ENCODE measurements at regions not wholly inside any gene's neighbourhood (a gene's known extent, or its start where the extent isn't known, plus 50 kb on each side); places are given as distances from the start of the nearest gene placed in this dataset.

GRCh38 chr21:37984416-37984815, 68.2 kb upstream of the KCNJ6 start:
- TF ChIP-seq CTCF (IDR thresholded peaks at IDR 0.05; ENCODE audit: low read depth, low read length) = no peak
- H3K4me3 ChIP-seq (ENCODE audit: low read depth, low read length) = no peak overlapping the region

- H3K4me3 ChIP-seq (ENCODE audit: low read depth, low read length) = no peak overlapping the region
- TF ChIP-seq CTCF (IDR thresholded peaks at IDR 0.05; ENCODE audit: low read depth, low read length) = no peak
Measured at GRCh38 chr21:37986000-37986399, 69.7 kb upstream of the KCNJ6 start.

- H3K4me3 ChIP-seq (ENCODE audit: low read depth, low read length) = no peak overlapping the region
- TF ChIP-seq CTCF (IDR thresholded peaks at IDR 0.05; ENCODE audit: low read depth, low read length) = no peak
Measured at GRCh38 chr21:37986751-37987399, 70.6 kb upstream of the KCNJ6 start.

GRCh38 chr21:37987668-37988067, 71.4 kb upstream of the KCNJ6 start:
- TF ChIP-seq CTCF (IDR thresholded peaks at IDR 0.05; ENCODE audit: low read depth, low read length) = no peak
- no peak overlapping the region for H3K4me3 ChIP-seq (ENCODE audit: low read depth, low read length)

- no peak overlapping the region for H3K4me3 ChIP-seq (ENCODE audit: low read depth, low read length)
- TF ChIP-seq CTCF (IDR thresholded peaks at IDR 0.05; ENCODE audit: low read depth, low read length) = no peak
Measured at GRCh38 chr21:37993071-37993470, 76.8 kb upstream of the KCNJ6 start.

- TF ChIP-seq CTCF (IDR thresholded peaks at IDR 0.05; ENCODE audit: low read depth, low read length) = no peak
- H3K4me3 ChIP-seq (ENCODE audit: low read depth, low read length) = no peak overlapping the region
Measured at GRCh38 chr21:37994211-37994610, 78.0 kb upstream of the KCNJ6 start.

- TF ChIP-seq CTCF (IDR thresholded peaks at IDR 0.05; ENCODE audit: low read depth, low read length) = no peak
- no peak overlapping the region for H3K4me3 ChIP-seq (ENCODE audit: low read depth, low read length)
Measured at GRCh38 chr21:38012672-38013071, 96.4 kb upstream of the KCNJ6 start.
